A673 (cell line): ENCODE measurements at regions not wholly inside any gene's neighbourhood (a gene's known extent, or its start where the extent isn't known, plus 50 kb on each side); places are given as distances from the start of the nearest gene placed in this dataset.

Source experiments
- BruUV-seq: library from RNA; stranded (reverse); fragments of 400-500 nt; replicated peaks from 2 replicates; lab custom pipeline; 2021; lab: Mats Ljungman, UMichigan
- CTCF ChIA-PET: fragments of 300-600 bp; sonication (Branson Sonifier 250); formaldehyde crosslinking; loops from one replicate; lab custom pipeline; 2022; ENCODE audit warnings: antibody characterized with exemption; lab: Charles Lee
- POLR2A ChIA-PET: fragments of 300-600 bp; sonication (Branson Sonifier 250); formaldehyde crosslinking; loops from one replicate; lab custom pipeline; 2022; ENCODE audit warnings: antibody characterized with exemption; ENCODE audit not compliant: low non-redundant PET; lab: Charles Lee
- DNase-seq: peaks from one replicate; pipeline ENCODE4 v3.0.0-alpha.2; 2015; ENCODE audit warnings: low spot score
- H3K27ac ChIP-seq: fragments of 200-600 bp; sonication (generic); 2 replicates; pipeline ENCODE4 v1.5.1; 2016; ENCODE audit warnings: mixed run types, low read depth, mild to moderate bottlenecking, mixed read lengths, antibody characterized with exemption, low read length; ENCODE audit not compliant: poor library complexity, severe bottlenecking
- H3K27me3 ChIP-seq: fragments of 200-600 bp; sonication (generic); replicated peaks from 2 replicates; pipeline ENCODE4 v1.6.1; 2017; ENCODE audit warnings: mixed run types, low read depth, mild to moderate bottlenecking, mixed read lengths, antibody characterized with exemption, low read length; ENCODE audit not compliant: insufficient read depth, poor library complexity
- H3K36me3 ChIP-seq: fragments of 200-600 bp; sonication (generic); 2 replicates; pipeline ENCODE4 v1.6.1; 2016; ENCODE audit warnings: mixed run types, mild to moderate bottlenecking, mixed read lengths, antibody characterized with exemption, low read length; ENCODE audit not compliant: insufficient read depth, poor library complexity, severe bottlenecking
- H3K4me1 ChIP-seq: fragments of 200-600 bp; sonication (generic); 2 replicates; pipeline ENCODE4 v1.6.1; 2017; ENCODE audit warnings: mixed run types, mild to moderate bottlenecking, mixed read lengths, antibody characterized with exemption, low read length; ENCODE audit not compliant: insufficient read depth, poor library complexity, severe bottlenecking
- H3K4me3 ChIP-seq: fragments of 200-600 bp; sonication (generic); 2 replicates; pipeline ENCODE4 v1.5.1; 2016; ENCODE audit warnings: low read depth, mixed run types, mild to moderate bottlenecking, mixed read lengths, low read length; ENCODE audit not compliant: poor library complexity, severe bottlenecking
- H3K9me3 ChIP-seq: fragments of 200-600 bp; sonication (generic); 2 replicates; pipeline ENCODE4 v1.6.1; 2016; ENCODE audit warnings: mixed run types, low read depth, mild to moderate bottlenecking, mixed read lengths, antibody characterized with exemption, low read length; ENCODE audit not compliant: poor library complexity, severe bottlenecking
- EZH2 ChIP-seq: fragments of 200-600 bp; sonication (generic); IDR thresholded peaks from 2 replicates; pipeline ENCODE4 v1.6.1; 2017; ENCODE audit warnings: borderline replicate concordance, low read depth, mild to moderate bottlenecking, mixed read lengths, antibody characterized with exemption, low read length; ENCODE audit not compliant: poor library complexity, severe bottlenecking
- intact Hi-C: fragments of 100-400 bp; cut with micrococcal nuclease; formaldehyde crosslinking; loops from one replicate; pipeline ENCODE4 v1.10.0; 2022; ENCODE audit not compliant: unreplicated experiment
- TF ChIP-seq, protein P1 (sequence below): fragments of 300-800, 200-600 bp; sonication (generic); conservative IDR thresholded peaks from 2 replicates; pipeline ENCODE4 v1.5.1; 2017; ENCODE audit warnings: low read depth, mild to moderate bottlenecking, antibody characterized with exemption, low read length, moderate library complexity, mixed read lengths

GRCh38 chr1:5720484-5720883 is 271.7 kb downstream of the NPHP4 start:
- DNase-seq, result no peak
- Histone ChIP-seq H3K9me3 (no peaks in the 10 kb centered on the region), H3K27me3 (no peaks in the 10 kb centered on the region), H3K27ac (no peak overlapping the region), H3K4me1 (no peaks in the 10 kb centered on the region), H3K36me3 (no peaks in the 10 kb centered on the region), H3K4me3 (no peak overlapping the region)
- ChIA-PET CTCF (no interaction called here), POLR2A (no interaction called here)
- TF ChIP-seq, protein P1, sequence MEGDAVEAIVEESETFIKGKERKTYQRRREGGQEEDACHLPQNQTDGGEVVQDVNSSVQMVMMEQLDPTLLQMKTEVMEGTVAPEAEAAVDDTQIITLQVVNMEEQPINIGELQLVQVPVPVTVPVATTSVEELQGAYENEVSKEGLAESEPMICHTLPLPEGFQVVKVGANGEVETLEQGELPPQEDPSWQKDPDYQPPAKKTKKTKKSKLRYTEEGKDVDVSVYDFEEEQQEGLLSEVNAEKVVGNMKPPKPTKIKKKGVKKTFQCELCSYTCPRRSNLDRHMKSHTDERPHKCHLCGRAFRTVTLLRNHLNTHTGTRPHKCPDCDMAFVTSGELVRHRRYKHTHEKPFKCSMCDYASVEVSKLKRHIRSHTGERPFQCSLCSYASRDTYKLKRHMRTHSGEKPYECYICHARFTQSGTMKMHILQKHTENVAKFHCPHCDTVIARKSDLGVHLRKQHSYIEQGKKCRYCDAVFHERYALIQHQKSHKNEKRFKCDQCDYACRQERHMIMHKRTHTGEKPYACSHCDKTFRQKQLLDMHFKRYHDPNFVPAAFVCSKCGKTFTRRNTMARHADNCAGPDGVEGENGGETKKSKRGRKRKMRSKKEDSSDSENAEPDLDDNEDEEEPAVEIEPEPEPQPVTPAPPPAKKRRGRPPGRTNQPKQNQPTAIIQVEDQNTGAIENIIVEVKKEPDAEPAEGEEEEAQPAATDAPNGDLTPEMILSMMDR, result no peak
- TF ChIP-seq EZH2, result no peak
- intact Hi-C loops, result no loop called here
- no TSS peak for BruUV-seq

DNA sequence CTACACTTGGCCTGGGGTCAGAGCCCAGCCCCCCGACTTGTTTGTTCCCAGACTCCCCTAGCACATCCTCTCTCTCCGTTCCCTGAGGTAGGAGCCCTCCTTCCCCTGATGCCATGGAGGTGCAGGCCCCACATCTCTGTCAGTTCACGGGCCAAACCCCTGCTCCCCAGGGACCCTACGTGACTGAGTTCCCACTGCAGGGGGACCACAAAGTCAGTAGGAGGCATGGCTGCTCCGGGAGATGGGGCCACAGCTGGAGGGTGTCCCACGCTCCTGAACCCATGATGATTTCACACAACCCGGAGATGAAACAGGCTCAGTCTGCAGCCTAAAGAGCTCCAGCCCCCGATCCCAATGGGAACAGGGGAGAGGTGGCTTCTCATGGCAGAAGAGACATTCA is 272.2 kb downstream of the NPHP4 start:
- H3K4me1 ChIP-seq, result no peaks in the 10 kb centered on the region
- intact Hi-C loops, result no loop called here
- ChIA-PET POLR2A (no interaction called here), CTCF (no interaction called here)
- no peak overlapping the region for H3K4me3 ChIP-seq
- no peak for DNase-seq
- H3K27me3 ChIP-seq, result no peaks in the 10 kb centered on the region
- no peaks in the 10 kb centered on the region for H3K36me3 ChIP-seq
- H3K9me3 ChIP-seq, result no peaks in the 10 kb centered on the region
- TF ChIP-seq EZH2, result no peak
- TF ChIP-seq, protein P1, result no peak
- no TSS peak for BruUV-seq
- H3K27ac ChIP-seq, result no peak overlapping the region

DNA sequence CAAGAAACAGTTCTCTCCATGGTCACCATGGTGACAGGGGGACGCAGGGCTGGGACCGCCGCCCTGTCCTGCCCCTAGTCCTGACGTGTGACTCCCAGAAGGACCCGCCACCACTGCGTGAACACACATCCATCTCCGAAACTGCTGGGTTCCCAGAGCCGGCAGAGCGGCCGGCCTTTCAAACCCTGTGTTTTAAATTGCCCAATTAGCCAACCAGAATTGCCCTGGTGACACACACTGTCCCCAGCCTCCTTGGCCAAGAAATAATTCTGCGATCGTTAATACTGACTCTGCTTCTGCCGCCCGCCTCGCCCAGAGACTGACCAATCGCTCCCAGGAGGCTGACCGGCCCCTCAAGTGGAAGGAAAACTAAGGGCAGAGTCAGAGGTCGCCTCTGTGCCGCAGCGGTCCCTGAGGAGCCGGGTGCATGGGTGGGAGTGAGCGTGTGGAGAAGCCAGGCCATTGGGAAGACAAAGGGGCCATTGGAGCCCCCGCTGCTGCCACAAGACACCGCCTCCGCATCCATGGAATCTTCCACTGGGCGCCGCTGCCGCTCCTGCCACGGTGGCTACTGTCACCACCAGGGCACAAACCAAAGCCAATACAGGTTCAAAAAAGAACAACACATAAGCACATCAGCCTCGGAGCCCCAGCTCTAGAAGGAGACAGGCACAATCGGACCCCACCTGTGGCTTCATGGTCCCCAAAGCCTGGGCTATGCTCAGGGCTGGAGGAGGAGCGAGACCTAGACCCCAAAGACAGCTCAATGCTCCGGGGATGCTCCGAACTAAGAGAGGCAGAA is 273.2 kb downstream of the NPHP4 start:
- Histone ChIP-seq H3K27ac (no peak overlapping the region), H3K4me3 (no peak overlapping the region), H3K36me3 (no peaks in the 10 kb centered on the region), H3K27me3 (no peaks in the 10 kb centered on the region), H3K9me3 (no peaks in the 10 kb centered on the region), H3K4me1 (no peaks in the 10 kb centered on the region)
- DNase-seq, result no peak
- CTCF ChIA-PET, result no interaction called here
- POLR2A ChIA-PET, result no interaction called here
- no TSS peak for BruUV-seq
- TF ChIP-seq, protein P1, result peak; percentile 19; the same call in 1 of the 2 replicates
- TF ChIP-seq EZH2, result no peak
- intact Hi-C loops, result no loop called here
